NCI-H510A (cell line): ENCODE measurements at regions not wholly inside any gene's neighbourhood (a gene's known extent, or its start where the extent isn't known, plus 50 kb on each side); places are given as distances from the start of the nearest gene placed in this dataset.

ENCODE experiments used
- DNase-seq: peaks from one replicate; lab custom pipeline; 2025; lab: John Stamatoyannopoulos, UW

DNA sequence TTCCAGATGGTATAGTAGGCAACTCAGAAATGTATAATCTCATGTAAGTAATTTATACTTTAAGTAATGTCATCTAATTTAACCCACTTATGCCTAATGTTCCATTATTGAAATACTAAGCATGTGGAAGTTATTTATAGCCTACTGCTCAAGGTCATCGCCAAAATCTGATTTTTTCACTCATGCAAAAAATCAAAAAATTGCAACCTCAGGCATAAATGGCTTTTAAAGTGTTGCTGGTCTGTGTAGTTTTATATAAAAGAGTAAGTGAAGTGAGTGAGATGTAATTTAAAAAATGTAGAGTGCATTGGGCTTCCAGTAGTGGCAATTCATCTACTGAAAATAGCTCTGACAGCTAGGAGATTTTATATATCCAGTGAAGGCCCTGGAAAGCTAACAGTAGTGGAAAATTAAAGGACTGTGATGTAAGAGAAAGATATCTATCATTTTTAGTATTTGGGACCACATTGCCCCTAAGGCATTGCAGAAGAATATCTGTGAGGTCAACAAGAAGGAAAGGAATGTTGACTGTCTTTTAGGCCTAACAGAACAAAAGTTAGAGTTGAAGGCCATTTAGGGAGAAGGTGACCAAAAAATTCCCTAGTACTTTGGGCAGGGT lies 624.5 kb upstream of the CHORDC1 start:
- DNase-seq, result no peak

- DNase-seq, result no peak
Observed at GRCh38 chr11:90846628-90847027, 623.8 kb upstream of the CHORDC1 start.

GRCh38 chr11:90845799-90846198 lies 623.0 kb upstream of the CHORDC1 start:
- DNase-seq, result no peak

DNA sequence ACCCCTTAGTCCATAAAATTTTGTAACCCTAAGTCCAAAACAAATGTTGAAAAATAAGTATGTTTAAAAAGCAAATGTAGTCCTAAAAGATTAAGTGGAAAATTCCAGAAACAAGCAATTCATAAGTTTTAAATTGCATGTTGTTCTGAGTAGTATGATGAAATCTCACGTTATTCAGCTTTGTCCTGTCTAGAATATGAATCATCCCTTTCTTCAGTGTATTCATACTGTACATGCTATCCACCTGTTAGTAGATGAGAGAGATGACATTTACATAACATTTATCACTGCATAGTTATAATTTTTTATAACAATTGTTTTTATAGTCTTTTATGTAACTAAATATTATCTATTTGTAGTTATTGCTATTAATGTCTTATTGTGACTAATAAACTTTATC lies 622.3 kb upstream of the CHORDC1 start:
- no peak for DNase-seq

- DNase-seq, result no peak
Observed at GRCh38 chr11:90844041-90844440, 621.2 kb upstream of the CHORDC1 start.

GRCh38 chr11:90842681-90843080 lies 619.8 kb upstream of the CHORDC1 start:
- no peak for DNase-seq

- no peak for DNase-seq
Observed at GRCh38 chr11:90840071-90840470, 617.2 kb upstream of the CHORDC1 start.

- no peak for DNase-seq
Observed at GRCh38 chr11:90836031-90836430, 613.2 kb upstream of the CHORDC1 start.

GRCh38 chr11:90823446-90823845 lies 600.6 kb upstream of the CHORDC1 start:
- no peak for DNase-seq

DNA sequence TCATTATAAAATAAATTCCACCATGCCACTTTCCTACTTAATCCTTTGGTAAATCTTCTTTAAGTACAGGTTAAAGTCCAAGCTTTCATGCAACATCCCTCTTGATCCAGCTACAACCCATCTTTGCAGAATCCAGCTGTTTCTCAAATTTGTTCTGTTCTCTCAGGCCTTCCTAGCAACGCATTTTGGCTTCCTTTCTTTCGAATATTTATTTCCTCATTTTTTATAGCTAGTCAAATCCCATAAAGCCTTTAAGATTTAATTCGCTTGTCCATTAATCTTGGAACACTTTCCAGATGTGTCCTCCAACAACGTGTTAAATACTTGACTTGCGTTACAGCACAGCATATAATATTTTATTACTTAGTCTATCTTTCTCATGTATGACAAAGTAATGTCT lies 600.1 kb upstream of the CHORDC1 start:
- DNase-seq, result no peak

DNA sequence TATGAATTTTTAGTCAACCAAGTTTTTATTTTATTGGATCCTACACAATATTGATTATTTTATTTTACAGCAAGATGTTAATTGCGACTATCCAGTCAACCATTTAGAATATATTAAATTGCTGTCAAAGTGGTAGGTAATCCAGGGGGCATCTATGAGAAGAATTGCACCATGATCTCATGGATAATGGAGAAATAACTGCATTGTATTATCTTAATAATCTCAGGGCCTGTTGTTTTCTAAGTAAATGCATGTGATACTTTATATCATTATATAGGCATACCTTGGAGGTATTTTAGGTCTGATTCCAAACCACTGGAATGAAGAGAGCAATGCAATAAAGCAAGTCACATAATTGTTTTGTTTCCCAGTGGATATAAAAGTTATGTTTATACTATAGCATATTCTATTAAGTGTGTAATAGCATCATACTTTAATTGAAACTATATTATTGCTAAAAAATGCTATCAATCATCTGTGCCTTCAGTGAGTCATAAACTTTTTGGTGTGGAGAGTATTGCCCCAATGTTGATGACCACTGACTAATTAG lies 595.4 kb upstream of the CHORDC1 start:
- DNase-seq, result no peak

- no peak for DNase-seq
Observed at GRCh38 chr11:90809581-90809980, 586.7 kb upstream of the CHORDC1 start.

GRCh38 chr11:90805172-90805571 lies 582.3 kb upstream of the CHORDC1 start:
- DNase-seq, result no peak

DNA sequence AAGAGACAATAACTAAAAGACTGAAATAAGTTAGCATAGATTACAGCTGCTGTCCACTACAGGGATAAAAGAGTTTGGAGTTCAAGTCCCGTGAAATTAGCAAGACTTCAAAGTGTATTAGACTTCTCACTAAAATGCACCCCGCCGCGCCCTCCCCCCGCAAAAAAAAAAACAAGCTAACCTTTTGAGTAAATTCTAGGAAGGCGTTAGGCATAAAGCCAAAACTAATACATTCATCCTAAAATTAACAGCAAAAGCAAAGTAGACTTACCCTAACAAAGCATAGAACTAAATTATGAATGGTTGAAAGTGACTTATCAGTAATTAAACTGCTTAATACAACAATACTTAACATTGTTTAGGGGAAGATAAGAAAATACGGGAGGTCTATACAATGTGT lies 581.0 kb upstream of the CHORDC1 start:
- no peak for DNase-seq

DNA sequence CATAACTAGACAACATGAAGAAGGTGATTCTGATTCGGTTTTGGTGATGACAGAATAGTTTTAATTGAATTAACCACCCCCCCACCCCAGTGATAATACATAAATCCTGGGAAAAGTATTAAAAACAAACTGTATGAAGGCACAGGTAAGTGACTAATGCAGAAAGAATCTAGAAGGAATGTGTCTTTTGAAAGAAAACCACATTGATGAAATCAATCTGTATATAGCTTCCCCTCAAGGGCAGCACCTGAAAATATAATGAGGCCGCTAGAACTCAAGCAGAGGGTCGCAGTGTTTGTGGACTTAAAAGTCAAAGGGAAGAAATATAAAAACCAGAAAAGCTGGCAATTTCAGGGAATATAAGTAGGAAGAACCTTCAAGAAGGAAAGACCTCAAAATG lies 580.5 kb upstream of the CHORDC1 start:
- no peak for DNase-seq

- DNase-seq, result no peak
Observed at GRCh38 chr11:90798769-90799168, 575.9 kb upstream of the CHORDC1 start.

GRCh38 chr11:90795746-90796145 lies 572.9 kb upstream of the CHORDC1 start:
- no peak for DNase-seq

DNA sequence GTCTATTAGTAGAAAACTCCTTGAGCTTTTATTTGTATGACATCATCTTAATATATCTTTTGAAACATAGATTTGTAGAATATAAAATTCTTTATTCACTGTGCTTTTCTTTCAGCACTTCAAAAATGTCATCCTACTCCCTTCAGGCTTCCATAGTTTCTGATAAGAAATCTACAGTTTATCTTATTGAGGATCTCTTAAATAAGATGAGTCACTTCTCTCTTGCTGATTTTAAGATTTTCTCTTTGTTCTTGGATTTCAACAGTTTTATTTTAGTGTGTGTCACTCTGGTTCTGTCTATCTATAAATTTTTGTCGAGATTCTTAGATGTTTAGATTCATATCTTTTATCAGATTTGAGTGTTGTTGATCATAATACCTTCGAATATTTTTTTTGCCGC lies 566.1 kb upstream of the CHORDC1 start:
- no peak for DNase-seq

- no peak for DNase-seq
Observed at GRCh38 chr11:90784241-90784814, 561.5 kb upstream of the CHORDC1 start.

- no peak for DNase-seq
Observed at GRCh38 chr11:90783111-90783510, 560.3 kb upstream of the CHORDC1 start.

GRCh38 chr11:90779098-90779497 lies 556.2 kb upstream of the CHORDC1 start:
- DNase-seq, result no peak

- DNase-seq, result no peak
Observed at GRCh38 chr11:90775567-90776165, 552.8 kb upstream of the CHORDC1 start.

DNA sequence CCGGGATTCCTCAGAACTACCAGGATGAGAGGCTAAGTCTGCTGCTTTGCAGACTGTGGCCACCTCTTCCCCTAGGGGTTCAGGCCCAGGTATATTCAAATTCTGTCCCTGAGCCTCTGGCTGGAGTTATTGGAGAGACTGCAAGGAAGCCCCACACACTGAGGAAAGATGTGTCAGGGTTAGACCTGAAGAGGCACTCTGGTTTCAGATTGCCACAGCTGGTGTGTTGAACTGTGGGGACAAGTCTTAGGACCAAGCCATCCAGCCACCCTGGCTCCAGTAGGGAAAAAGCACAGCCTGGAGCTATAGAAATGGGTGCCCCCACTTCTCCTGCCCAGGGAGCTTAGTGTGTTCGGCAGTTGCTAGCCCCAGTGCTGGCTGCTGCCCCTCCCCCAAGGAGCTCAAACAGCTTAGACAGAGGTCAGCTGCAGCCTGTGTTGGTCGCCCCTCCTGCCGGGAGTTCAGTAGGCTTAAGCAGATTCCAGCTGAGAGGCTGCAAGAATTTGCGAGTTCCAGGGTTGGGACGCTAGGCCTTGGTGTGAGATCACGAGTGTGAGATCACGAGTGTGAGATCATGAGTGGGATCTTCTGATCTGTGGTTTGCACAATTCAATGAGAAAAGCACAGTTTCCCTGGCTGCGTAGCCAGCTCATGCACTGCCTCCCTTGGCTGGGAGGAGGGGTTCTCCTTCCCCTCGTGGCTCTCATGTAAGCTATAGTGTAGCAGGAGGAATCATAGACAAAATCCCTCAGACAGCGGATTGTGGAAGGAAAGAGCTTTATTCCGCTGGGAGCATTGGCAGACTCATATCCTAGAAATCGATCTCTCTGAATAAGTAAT lies 552.1 kb upstream of the CHORDC1 start:
- no peak for DNase-seq
